ENCODE measurements at regions not wholly inside any gene's neighbourhood (a gene's known extent, or its start where the extent isn't known, plus 50 kb on each side); places are given as distances from the start of the nearest gene placed in this dataset.

GRCh38 chr6:40049128-40049527, 114.9 kb upstream of the MOCS1 start:
- no peak for TF ChIP-seq CTCF (conservative IDR thresholded peaks at IDR 0.05)
- H3K27ac ChIP-seq = no peak overlapping the region

- TF ChIP-seq CTCF (conservative IDR thresholded peaks at IDR 0.05) = no peak
Measured at GRCh38 chr6:40044196-40044595, 109.9 kb upstream of the MOCS1 start.

DNA sequence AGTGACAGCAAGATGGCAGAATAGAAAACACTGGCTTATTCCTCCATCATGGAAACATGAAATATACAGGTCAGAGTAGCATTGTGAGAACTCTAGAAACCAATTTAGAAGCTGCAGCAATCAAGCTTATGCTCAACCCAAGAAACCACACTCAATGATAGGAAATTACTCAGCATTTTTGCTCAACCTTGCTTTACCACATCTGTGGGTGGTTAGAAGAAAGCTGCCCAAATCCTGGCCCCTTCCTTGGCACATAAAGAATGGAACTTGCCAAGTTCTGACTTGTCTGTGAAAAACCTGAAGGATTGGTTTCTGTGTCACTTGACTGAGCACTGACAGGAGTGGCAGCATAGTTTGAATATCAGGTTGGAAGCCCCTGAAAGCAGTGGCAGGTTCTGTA, 108.0 kb upstream of the MOCS1 start:
- H3K27ac ChIP-seq = no peak overlapping the region
- no peak for TF ChIP-seq CTCF (conservative IDR thresholded peaks at IDR 0.05)

More at GRCh38 chr6:40044196-40044595, 109.9 kb upstream of the MOCS1 start:
- no peak overlapping the region for H3K27ac ChIP-seq

GRCh38 chr6:40039042-40039441, 104.8 kb upstream of the MOCS1 start:
- no peak overlapping the region for H3K27ac ChIP-seq
- TF ChIP-seq CTCF (conservative IDR thresholded peaks at IDR 0.05) = no peak

DNA sequence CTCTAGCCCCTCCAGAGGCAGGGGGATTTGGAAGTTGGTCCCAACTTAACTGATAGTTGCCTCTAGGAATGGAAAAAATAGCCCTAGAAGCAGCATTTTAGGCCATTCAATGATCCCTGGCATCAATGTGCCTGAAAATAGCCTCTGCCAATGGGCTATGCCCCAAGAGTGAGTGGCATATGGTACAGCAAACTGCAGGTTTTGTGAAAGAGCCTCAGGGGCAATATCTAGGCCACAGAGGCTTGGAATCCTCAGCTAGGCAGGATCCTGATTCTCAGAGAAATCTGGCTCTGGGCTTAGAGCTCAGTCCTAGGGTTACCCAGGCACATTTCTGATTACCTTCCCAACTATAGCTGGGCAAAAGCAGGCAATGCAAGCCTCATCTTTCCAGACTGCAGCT, 104.4 kb upstream of the MOCS1 start:
- no peak for TF ChIP-seq CTCF (conservative IDR thresholded peaks at IDR 0.05)
- no peak overlapping the region for H3K27ac ChIP-seq

- H3K27ac ChIP-seq = no peak overlapping the region
- TF ChIP-seq CTCF (conservative IDR thresholded peaks at IDR 0.05) = no peak
Measured at GRCh38 chr6:40037271-40037670, 103.0 kb upstream of the MOCS1 start.

DNA sequence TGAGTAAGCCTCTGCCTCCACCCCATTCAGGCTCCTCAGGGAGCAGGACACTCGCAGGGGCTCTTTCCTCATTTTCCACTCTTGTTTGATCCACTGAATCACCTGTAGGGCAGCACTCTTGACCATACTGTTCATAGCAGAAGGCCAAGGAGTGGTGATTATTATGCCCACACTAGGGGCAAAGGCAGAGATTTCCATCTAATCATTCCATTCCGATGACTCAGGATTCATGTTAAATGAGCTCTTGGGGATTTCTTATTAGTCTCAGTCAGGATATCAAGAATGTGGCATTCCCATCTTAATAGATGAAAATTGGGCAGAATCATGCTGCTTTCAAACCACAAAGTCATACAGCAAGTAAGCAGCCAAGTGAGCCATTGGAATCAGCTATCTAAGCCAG, 101.9 kb upstream of the MOCS1 start:
- TF ChIP-seq CTCF (conservative IDR thresholded peaks at IDR 0.05) = no peak
- H3K27ac ChIP-seq = no peak overlapping the region

DNA sequence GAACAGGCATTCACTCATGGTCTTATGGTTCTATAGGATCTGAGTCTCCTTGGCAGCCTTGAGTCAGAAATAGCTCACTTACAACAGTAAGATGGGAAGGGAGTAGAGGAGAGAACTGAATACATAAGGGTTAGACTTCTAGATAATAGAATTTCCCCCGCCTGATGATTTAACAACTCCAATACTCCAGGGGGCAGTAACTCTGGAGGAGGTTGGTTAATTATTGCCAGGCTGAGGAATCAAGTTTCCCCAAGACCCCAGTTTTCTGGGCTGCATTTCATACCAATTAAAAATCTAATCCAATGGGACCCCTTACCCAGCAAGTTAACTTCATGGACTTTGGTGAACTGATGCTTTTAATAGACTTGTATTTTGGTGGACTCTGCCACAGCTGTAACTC, 94.2 kb upstream of the MOCS1 start:
- H3K27ac ChIP-seq = no peak overlapping the region
- TF ChIP-seq CTCF (conservative IDR thresholded peaks at IDR 0.05) = no peak
